Endometrial microvascular endothelial cells (primary cell): ENCODE measurements at regions not wholly inside any gene's neighbourhood (a gene's known extent, or its start where the extent isn't known, plus 50 kb on each side); places are given as distances from the start of the nearest gene placed in this dataset.
"Not testable (repeated sequence)": the region's sequence is repeated elsewhere in the genome, so short reads cannot be mapped to it uniquely, and the experiment has no call there.

Source experiments
- in situ Hi-C: cut with HindIII; loops from 2 replicates; pipeline ENCODE4 v1.10.0; 2017; ENCODE audit warnings: low sequenced_read_pairs, low pct_unique_long_range_greater_than_20kb; ENCODE audit errors: inconsistent ontology term

DNA sequence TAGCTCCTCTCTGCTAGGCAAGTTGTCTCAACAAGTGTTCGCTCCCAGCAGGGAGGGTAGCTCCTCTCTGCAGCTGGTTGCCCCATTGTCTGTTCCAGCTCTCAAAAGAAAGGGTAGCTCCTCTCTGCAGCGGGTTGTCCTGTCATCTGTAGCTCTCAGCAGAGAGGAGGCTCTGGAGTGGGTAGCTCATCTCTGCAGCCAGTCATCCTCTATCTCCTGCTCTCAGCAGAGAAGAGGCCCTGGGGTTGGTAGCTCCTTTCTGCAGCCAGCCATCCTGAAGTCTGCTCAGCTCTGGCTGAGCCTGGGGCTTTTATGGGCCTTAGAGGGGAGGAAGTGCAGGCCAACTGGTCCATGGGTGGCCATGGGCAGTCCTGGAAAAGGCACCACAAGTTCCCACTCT lies 342.7 kb downstream of the PTTG2 start:
- in situ Hi-C loops: no loop called here

- in situ Hi-C loops: not testable (repeated sequence)
Observed at GRCh38 chr4:38304460-38304859, 344.3 kb downstream of the PTTG2 start.

DNA sequence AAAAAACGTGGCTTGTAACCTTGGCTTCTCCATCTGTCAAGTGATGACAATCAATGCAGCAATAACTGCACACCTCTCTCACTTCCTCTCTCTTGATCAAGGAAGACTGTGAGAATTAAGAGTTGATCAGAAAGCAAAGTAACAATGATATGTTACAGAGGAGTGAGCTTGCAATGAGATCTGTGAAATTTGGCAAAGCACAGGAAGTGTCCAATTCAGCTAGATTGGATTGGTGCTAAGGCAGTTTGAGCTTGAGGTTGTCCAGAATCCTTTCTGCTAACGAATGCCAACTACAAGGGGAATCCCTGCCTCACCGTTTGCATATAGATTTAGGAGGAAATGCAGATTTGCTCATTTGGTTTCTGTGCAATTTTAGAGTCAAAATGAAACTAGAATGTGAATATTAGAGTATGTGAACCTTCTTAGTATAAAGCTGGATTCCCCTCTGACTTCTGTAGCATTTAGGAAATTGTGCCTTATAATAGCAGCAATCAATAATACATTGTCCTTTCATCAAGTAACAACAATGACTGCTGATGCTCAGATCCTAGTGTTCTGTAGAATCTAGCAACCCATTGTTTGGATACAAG lies 346.4 kb downstream of the PTTG2 start:
- in situ Hi-C loops: no loop called here

DNA sequence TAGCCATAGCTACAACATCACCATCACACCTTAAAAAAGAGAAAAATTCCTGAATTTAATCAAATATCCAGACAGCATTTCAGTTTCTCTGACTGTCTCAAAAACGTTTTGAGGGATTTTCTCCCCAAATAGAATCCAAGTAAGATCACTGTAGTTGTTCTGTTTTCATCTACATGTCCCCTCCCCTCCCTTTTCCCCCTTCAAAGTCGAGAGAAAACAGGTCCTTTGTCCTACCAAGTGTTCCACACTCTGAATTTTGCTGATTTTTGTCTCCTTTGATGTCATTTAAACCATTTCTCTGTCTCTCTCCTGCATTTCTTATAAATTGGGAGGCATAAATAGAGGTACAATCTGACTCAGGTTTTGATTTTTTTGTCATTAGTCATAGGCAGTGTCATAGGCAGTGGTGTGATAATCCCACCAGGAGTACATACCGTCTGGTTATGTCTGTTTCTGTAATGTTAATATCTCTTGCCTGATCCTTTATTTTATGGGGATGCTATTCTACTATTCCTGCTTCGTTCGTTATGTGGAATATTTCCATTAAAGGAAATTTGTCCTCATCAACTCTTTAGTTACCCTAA lies 348.6 kb downstream of the PTTG2 start:
- in situ Hi-C loops: no loop called here

GRCh38 chr4:38309471-38309870 lies 349.3 kb downstream of the PTTG2 start:
- in situ Hi-C loops: no loop called here

GRCh38 chr4:38310446-38311043 lies 350.3 kb downstream of the PTTG2 start:
- in situ Hi-C loops: loop anchor here (10.0 kb wide), 1 partner anchor 374 kb away; no protein-coding TSS in a partner anchor

DNA sequence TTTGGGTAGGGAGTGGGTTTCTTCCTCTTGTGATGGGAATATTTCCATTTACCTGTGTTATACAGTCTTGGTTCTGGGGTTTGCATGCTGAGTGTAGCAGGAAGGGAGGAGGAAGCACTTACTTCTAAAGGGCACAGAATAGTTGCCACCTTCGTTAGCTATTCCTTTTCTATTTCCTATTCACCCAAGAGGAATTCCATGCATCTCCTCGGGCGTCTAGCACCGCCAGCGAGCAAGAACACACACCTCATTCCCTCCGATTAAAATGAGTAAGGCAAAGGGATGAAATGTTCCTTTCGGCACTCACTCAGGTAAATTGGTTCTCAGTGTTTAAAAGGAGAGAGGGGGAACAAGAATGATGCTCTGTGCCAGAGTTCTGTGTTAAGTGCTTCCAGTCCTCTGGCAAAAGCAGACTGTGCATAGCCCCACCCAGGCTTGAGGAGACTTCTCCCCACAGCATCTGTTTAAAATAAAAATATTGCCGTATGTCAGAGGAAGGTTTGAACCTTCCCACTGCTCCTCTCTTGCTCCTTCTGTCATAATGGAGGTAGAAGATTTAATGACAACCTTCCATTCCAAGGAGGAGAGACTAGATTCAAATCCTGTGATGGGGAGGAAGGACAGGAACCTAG lies 351.4 kb downstream of the PTTG2 start:
- in situ Hi-C loops: loop anchor here (10.0 kb wide), 1 partner anchor 373 kb away; no protein-coding TSS in a partner anchor

GRCh38 chr4:38313175-38313574 lies 350.8 kb upstream of the KLF3 start:
- in situ Hi-C loops: loop anchor here (10.0 kb wide), 1 partner anchor 372 kb away; no protein-coding TSS in a partner anchor

DNA sequence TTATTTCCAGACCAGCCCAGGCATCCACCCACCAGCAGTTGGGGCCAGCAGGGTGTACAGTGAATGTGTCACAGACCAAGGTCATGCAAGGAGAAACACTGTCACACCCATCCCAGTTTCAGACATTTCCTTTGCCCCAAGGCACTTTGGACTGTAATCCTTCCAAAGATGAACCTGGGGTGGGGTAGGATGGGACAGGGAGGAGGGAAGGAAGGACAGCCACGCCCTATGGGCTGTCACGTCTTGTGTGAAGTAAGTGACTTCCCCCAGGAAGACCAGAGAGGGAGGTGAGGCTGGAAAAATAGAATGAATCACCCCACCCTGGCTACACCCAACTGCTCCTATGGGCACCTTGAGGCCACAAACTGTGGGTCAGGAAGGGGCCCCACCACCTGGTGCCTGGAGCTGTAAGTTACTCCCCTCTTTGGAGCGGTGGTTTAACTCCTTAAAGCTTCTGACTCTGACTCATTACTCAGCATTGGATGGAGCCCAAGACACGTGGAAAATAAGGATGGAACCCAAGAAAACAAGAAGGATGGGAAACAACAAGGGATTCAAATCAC lies 349.9 kb upstream of the KLF3 start:
- in situ Hi-C loops: loop anchor here (10.0 kb wide), 1 partner anchor 371 kb away; no protein-coding TSS in a partner anchor

DNA sequence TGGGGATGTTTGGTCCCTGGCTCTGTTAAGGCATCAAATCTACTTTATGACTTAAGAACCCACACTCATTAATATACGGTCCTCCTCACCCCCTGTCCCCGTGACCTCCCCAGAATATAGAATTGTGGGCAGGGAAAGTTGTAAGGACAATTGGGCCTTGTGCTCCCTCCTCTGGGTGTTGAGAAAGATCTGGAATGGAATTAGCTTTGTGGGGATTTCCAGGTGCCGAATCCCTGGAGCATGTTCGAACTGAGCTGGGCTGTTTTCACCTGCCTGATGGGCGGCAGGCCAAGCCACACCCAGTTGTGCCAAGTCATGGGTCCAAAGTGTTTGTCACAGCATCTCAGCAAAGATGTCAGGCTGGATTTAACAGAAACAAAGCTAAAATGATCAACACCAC lies 349.3 kb upstream of the KLF3 start:
- in situ Hi-C loops: loop anchor here (10.0 kb wide), 1 partner anchor 370 kb away; no protein-coding TSS in a partner anchor

DNA sequence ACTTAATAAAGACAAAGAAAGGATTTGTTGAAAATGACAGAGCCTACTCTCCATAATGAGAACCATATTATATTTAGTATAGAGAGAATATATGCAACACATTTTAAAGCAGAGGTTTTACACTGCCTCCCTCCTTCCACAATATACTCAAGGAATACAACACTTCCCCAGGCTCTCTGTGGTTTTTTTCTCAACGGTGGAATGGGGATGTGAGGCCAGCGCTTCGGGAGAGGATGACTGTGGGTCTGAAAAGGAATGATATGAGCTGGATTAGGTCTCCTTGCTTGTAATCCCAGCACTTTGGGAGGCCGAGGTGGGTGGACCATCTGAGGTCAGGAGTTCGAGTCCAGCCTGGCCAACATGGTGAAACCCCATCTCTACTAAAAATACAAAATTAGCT lies 348.7 kb upstream of the KLF3 start:
- in situ Hi-C loops: loop anchor here (10.0 kb wide), 1 partner anchor 370 kb away; no protein-coding TSS in a partner anchor

- in situ Hi-C loops: loop anchor here (10.0 kb wide), 1 partner anchor 369 kb away; no protein-coding TSS in a partner anchor
Observed at GRCh38 chr4:38316045-38316444, 348.0 kb upstream of the KLF3 start.

DNA sequence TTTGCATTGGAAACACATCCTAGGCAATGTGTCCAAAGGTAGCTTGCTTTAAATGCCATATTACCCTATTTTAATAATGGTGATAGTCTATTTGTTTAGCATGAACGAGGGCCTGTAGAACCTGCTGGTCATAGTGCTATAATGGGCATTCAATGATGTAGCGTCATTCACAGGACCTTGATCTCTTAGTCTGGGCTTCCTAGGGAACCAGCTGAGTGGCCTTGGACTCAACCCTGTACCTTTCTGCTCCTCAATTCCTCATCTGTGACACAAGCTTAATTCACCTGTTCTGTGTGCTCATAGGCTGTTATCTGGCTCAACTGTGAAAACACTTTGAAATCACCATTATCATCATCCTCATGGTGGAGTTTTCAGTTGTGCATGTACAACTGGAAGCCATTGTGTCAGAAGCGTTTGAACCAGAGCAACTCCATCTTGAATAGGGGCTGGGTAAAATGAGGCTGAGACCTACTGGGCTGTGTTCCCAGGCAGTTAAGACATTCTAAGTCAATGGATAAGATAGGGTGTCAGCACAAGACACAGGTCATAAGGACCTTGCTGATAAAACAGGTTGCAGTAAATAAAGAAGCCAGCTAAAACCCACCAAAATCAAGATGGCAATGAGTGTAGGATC lies 346.8 kb upstream of the KLF3 start:
- in situ Hi-C loops: loop anchor here (10.0 kb wide), 1 partner anchor 368 kb away; no protein-coding TSS in a partner anchor

- in situ Hi-C loops: loop anchor here (10.0 kb wide), 1 partner anchor 366 kb away; no protein-coding TSS in a partner anchor
Observed at GRCh38 chr4:38318737-38319455, 345.1 kb upstream of the KLF3 start.

DNA sequence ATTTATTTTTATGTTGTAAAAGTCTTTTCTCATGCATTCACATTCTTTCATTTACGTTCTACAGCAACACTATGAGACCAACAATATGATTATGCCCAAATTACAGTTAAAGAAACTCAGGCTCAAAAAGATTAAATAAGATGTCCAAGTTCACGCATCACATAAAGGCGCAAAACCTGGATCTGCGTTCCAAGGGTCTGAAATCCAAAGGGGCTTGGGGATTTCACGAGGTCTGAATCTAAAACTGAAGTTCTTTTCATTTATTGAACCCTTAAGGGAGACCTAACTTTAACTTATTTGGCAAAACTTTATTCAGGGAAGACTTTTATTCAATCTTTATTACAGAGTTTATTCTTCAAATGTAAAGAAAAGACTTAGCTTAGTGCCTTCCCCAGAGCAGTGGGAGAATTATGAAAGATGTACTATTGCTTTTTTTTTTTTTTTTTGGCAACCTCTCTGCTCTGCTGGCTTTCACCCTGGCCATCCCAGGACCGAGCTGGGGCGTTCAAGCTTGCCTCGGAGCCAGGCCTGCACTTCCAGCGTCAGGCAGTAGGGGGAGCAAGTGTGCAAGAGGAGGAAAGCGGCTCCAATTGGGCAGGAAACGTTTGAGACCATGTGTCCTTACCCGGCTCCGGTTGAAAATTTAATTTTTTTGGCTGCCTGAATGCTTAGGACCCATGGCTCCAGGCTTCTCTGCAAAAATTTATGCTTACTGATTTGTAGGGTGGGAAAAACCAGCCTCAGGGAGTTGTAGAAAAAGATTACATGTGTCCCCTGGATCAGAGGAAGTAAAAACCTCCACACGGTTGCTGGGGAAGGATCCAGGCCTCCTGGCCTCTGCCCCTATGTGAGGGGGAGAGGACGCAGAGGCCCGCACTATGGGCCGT lies 344.3 kb upstream of the KLF3 start:
- in situ Hi-C loops: loop anchor here (10.0 kb wide), 1 partner anchor 365 kb away; no protein-coding TSS in a partner anchor

DNA sequence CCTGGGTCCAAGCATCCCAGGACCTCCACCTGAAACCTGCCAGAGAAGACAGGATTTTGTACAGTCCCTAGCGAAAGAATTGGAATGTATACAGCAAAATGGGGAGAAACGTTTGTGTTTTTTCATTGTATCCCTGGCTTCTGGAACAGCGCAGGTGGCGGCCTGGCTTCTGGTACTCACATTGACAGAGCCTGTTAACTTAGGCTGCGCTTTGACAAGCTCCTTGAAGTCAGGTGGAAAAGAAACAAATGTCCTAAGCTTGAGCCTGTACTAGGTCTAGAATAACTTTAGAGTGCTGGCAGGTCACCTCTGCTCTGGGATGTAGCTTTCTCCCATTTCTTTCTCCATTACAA lies 343.7 kb upstream of the KLF3 start:
- in situ Hi-C loops: no loop called here

- in situ Hi-C loops: no loop called here
Observed at GRCh38 chr4:38320833-38321232, 343.2 kb upstream of the KLF3 start.
